ENCODE measurements at regions not wholly inside any gene's neighbourhood (a gene's known extent, or its start where the extent isn't known, plus 50 kb on each side); places are given as distances from the start of the nearest gene placed in this dataset.

- no peak for DNase-seq (ENCODE audit: low spot score)
Observed at GRCh38 chr3:159786489-159787177, 202.0 kb upstream of the IL12A start.

GRCh38 chr3:159787178-159787574 is 201.5 kb upstream of the IL12A start:
- DNase-seq (ENCODE audit: low spot score), result peak; percentile 62

- peak; percentile 52 for DNase-seq (ENCODE audit: low spot score)
Observed at GRCh38 chr3:159787794-159788205, 200.8 kb upstream of the IL12A start.

DNA sequence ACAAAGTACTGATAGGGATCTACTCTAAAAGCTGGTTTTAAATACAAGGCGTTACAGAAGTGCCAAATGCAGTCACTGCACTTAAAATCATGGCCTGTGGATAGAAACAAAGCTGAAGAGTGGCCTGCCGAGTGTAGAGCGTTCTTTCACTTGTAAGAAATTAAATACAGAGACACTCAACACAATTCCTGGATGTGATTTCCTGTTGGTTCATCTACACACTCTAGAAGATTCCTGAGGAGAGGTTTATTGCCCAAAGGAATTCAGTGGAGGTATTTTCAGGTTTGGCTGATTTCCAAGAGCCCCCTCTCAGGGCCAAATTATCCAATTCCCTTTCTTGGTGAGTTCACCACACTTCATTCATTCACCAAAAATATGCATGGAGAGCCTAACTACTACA is 200.3 kb upstream of the IL12A start:
- DNase-seq (ENCODE audit: low spot score), result no peak

- no peak for DNase-seq (ENCODE audit: low spot score)
Observed at GRCh38 chr3:159789017-159789416, 199.6 kb upstream of the IL12A start.

- no peak for DNase-seq (ENCODE audit: low spot score)
Observed at GRCh38 chr3:159789742-159790635, 198.6 kb upstream of the IL12A start.

DNA sequence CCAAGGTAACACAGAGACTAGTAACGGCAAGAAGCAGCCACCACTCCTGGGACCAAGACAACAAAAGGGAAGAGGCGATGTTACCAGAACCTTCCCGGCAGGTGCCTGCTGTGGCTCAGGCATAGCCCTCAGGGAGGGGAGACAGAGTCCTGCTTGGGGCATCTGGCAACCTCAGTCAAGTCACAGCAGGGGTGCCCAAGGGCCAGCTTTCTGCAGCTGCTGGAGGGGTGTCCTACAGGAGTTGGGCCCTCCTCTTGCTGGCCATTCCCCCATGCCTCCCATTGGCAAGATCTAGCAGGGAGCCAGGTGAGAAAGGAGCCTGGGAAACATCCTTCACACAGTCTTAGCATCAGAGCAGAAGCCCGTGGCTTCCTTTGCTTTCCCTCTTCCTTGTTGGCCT is 197.3 kb upstream of the IL12A start:
- no peak for DNase-seq (ENCODE audit: low spot score)

DNA sequence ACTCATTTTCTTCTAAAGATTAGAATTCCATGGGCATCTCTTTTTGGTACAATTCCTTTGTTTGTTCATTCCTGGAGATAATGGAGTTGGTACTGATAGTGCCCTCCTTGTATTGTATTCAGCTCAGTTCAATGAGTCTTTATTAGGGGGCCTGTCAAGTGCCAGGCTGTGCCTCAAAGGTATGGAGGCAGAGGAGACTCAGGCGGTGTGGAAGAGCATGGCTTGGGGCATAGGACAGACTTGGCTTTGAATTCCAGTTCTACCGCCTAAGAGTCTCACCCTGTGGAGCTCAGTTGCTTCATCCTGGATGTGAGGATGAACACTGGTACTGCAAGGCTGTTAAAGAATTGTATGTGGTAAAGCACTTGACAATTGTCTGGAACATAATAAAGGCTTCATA is 196.6 kb upstream of the IL12A start:
- no peak for DNase-seq (ENCODE audit: low spot score)

- no peak for DNase-seq (ENCODE audit: low spot score)
Observed at GRCh38 chr3:159795042-159795441, 193.6 kb upstream of the IL12A start.

- no peak for DNase-seq (ENCODE audit: low spot score)
Observed at GRCh38 chr3:159795681-159796175, 192.9 kb upstream of the IL12A start.

DNA sequence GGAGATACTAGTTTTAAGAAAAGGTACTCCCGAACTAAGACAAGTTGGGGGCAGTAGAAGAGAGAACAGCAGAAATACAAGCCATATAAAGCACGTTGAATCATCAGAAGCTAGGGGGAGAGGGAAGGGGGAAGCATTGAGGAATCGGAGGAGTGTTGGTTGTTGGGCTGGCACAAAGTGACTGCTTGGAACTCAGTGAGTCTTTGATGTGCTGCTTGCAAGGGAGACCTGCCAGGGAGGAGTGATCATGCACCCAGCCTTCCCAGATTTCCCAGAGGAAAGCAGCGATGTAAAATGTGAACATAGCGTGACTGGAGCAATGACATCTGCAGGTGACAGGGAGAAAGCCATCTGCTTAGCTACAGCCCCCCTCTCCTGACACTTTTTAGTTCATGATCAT is 192.4 kb upstream of the IL12A start:
- no peak for DNase-seq (ENCODE audit: low spot score)

- no peak for DNase-seq (ENCODE audit: low spot score)
Observed at GRCh38 chr3:159796744-159797143, 191.9 kb upstream of the IL12A start.

DNA sequence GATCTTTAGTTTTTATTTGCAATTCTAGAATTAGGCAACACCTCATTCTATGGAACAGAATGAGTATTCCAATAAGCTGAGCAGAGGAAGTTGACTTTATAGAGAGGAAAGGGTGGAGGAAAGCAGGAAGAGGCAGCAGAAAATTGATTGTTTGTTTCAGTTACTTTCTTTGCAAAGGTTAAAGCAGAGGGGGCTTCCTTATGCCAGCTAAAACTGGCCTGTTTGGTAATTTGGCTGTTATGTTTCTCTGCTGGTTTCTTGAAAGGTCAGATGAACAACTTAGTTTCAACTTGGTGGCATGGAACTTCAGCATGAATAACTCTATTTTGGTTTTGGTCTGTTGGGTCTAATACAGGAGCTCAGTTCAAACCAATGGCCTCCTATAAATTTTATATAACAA is 190.9 kb upstream of the IL12A start:
- DNase-seq (ENCODE audit: low spot score), result no peak

GRCh38 chr3:159798951-159799350 is 189.7 kb upstream of the IL12A start:
- DNase-seq (ENCODE audit: low spot score), result no peak

- no peak for DNase-seq (ENCODE audit: low spot score)
Observed at GRCh38 chr3:159800434-159801155, 188.0 kb upstream of the IL12A start.

GRCh38 chr3:159802864-159803263 is 185.8 kb upstream of the IL12A start:
- DNase-seq (ENCODE audit: low spot score), result no peak

- DNase-seq (ENCODE audit: low spot score), result no peak
Observed at GRCh38 chr3:159803459-159803858, 185.2 kb upstream of the IL12A start.

- peak; percentile 73 for DNase-seq (ENCODE audit: low spot score)
Observed at GRCh38 chr3:159804726-159805410, 183.8 kb upstream of the IL12A start.

- no peak for DNase-seq (ENCODE audit: low spot score)
Observed at GRCh38 chr3:159805411-159805772, 183.2 kb upstream of the IL12A start.

DNA sequence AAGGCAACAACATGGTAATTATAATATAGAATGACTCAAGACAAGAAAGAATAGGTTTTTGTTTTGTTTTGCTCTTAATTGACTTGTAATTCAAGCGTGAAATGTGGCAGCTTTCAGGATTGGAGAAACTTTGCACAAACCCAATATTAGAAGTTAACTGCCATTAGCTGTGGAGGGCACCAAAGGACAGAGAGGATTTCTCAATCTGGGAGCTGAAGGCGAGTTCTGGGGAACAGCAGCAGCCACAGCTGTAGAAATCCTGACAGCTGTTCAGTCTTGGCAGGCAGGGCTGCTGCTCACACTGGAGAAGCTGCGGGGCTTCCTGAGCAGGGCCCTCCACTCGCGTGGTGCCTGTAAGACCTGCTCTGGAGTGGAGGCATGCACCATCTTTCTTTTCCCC is 182.2 kb upstream of the IL12A start:
- no peak for DNase-seq (ENCODE audit: low spot score)

GRCh38 chr3:159807137-159808040 is 181.2 kb upstream of the IL12A start:
- no peak for DNase-seq (ENCODE audit: low spot score)

Measured in mucosa of gallbladder (tissue), 1 donor.